PC-9 (cell line): ENCODE measurements at regions not wholly inside any gene's neighbourhood (a gene's known extent, or its start where the extent isn't known, plus 50 kb on each side); places are given as distances from the start of the nearest gene placed in this dataset.

Source experiments
- BruUV-seq: library from RNA; stranded (reverse); fragments of 400-500 nt; replicated peaks from 2 replicates; lab custom pipeline; 2021; lab: Mats Ljungman, UMichigan
- CTCF ChIA-PET: fragments of 300-600 bp; sonication (Branson Sonifier 250); formaldehyde crosslinking; loops from one replicate; lab custom pipeline; 2022; ENCODE audit warnings: antibody characterized with exemption; lab: Charles Lee
- POLR2A ChIA-PET: fragments of 300-600 bp; sonication (Branson Sonifier 250); formaldehyde crosslinking; loops from one replicate; lab custom pipeline; 2022; ENCODE audit warnings: antibody characterized with exemption; ENCODE audit not compliant: unreplicated experiment; lab: Charles Lee
- DNase-seq, 2 experiments: peaks; one replicate each; pipeline versions ENCODE4 v3.0.0 to v3.0.0-alpha.2; 2015 to 2022; ENCODE audit warnings: mixed read lengths in 1 of 2
- H2AFZ ChIP-seq: fragments of 200-600 bp; sonication (generic); 2 replicates; pipeline ENCODE4 v1.8.1; 2017; ENCODE audit warnings: antibody characterized with exemption
- H3F3A ChIP-seq: fragments of 200-600 bp; sonication (generic); 2 replicates; pipeline ENCODE4 v1.8.1; 2017; ENCODE audit warnings: antibody characterized with exemption, mild to moderate bottlenecking, low read depth; ENCODE audit not compliant: insufficient read depth
- H3K27ac ChIP-seq: fragments of 200-600 bp; sonication (generic); 2 replicates; pipeline ENCODE4 v1.6.1; 2016; ENCODE audit warnings: mixed run types
- H3K27me3 ChIP-seq: fragments of 200-600 bp; sonication (generic); 2 replicates; pipeline ENCODE4 v1.6.1; 2016; ENCODE audit warnings: low read depth, mixed run types; ENCODE audit not compliant: insufficient read depth
- H3K36me3 ChIP-seq: fragments of 200-600 bp; sonication (generic); 2 replicates; pipeline ENCODE4 v1.6.1; 2016; ENCODE audit warnings: low read depth, mixed run types
- H3K4me1 ChIP-seq: fragments of 200-600 bp; sonication (generic); replicated peaks from 2 replicates; pipeline ENCODE4 v1.6.1; 2016; ENCODE audit warnings: mixed run types; ENCODE audit not compliant: insufficient read depth
- H3K4me2 ChIP-seq: fragments of 200-600 bp; sonication (generic); 2 replicates; pipeline ENCODE4 v1.6.1; 2017; ENCODE audit warnings: mixed run types
- H3K4me3 ChIP-seq: fragments of 200-600 bp; sonication (generic); 2 replicates; pipeline ENCODE4 v1.6.1; 2016; ENCODE audit warnings: mixed run types
- H3K79me2 ChIP-seq: fragments of 200-600 bp; sonication (generic); 2 replicates; pipeline ENCODE4 v1.6.1; 2017; ENCODE audit warnings: low read depth, mixed run types
- H3K9me2 ChIP-seq: fragments of 200-600 bp; sonication (generic); 2 replicates; pipeline ENCODE4 v1.8.1; 2017; ENCODE audit warnings: mild to moderate bottlenecking; ENCODE audit not compliant: insufficient read depth
- H3K9me3 ChIP-seq: fragments of 200-600 bp; sonication (generic); 2 replicates; pipeline ENCODE4 v1.8.1; 2016; ENCODE audit warnings: low read depth; ENCODE audit not compliant: insufficient read depth
- H4K20me1 ChIP-seq: fragments of 200-600 bp; sonication (generic); 2 replicates; pipeline ENCODE4 v1.8.1; 2017; ENCODE audit not compliant: insufficient read depth
- CTCF ChIP-seq: fragments of 200-600 bp; sonication (generic); conservative IDR thresholded peaks from 2 replicates; pipeline ENCODE4 v1.6.1; 2017; ENCODE audit warnings: mixed run types, antibody characterized with exemption, mild to moderate bottlenecking, moderate library complexity
- EZH2 ChIP-seq: fragments of 200-600 bp; sonication (generic); IDR thresholded peaks from 2 replicates; pipeline ENCODE4 v1.8.0; 2017; ENCODE audit warnings: antibody characterized with exemption, low read depth
- intact Hi-C: fragments of 100-400 bp; cut with micrococcal nuclease; formaldehyde crosslinking; loops from one replicate; pipeline ENCODE4 v1.10.0; 2022; ENCODE audit not compliant: unreplicated experiment

- POLR2A ChIA-PET = no interaction called here
- no peak for DNase-seq
- no TSS peak for BruUV-seq
Measured at GRCh38 chr13:105530468-105530867, 1005.0 kb downstream of the EFNB2 start.

GRCh38 chr13:105527127-105527526 lies 1008.3 kb downstream of the EFNB2 start:
- ChIA-PET POLR2A (interaction anchor here (0.7 kb wide), 1 partner anchor 921 kb away, joined by 6 read pairs; no protein-coding TSS in a partner anchor), CTCF (no interaction called here)
- no peaks in the 10 kb centered on the region for H3K27me3 ChIP-seq
- no peaks in the 10 kb centered on the region for H3K9me2 ChIP-seq
- BruUV-seq = no TSS peak
- DNase-seq = no peak
- H3K79me2 ChIP-seq = no peaks in the 10 kb centered on the region
- H3K4me2 ChIP-seq = no peak overlapping the region
- H3K4me3 ChIP-seq = no peak overlapping the region
- no peak overlapping the region for H2AFZ ChIP-seq
- H3K4me1 ChIP-seq = no peaks in the 10 kb centered on the region
- TF ChIP-seq CTCF = no peak
- no peak for TF ChIP-seq EZH2
- no peaks in the 10 kb centered on the region for H3K9me3 ChIP-seq
- intact Hi-C loops = no loop called here
- H4K20me1 ChIP-seq = no peaks in the 10 kb centered on the region
- H3F3A ChIP-seq = no peaks in the 10 kb centered on the region
- H3K36me3 ChIP-seq = no peaks in the 10 kb centered on the region
- H3K27ac ChIP-seq = no peak overlapping the region

More at GRCh38 chr13:105530468-105530867, 1005.0 kb downstream of the EFNB2 start:
- intact Hi-C loops = no loop called here
- Histone ChIP-seq H3K79me2 (no peaks in the 10 kb centered on the region), H3K36me3 (no peaks in the 10 kb centered on the region), H3K27ac (no peak overlapping the region), H3K9me3 (no peaks in the 10 kb centered on the region), H4K20me1 (no peaks in the 10 kb centered on the region), H3K4me1 (no peaks in the 10 kb centered on the region), H3K9me2 (no peaks in the 10 kb centered on the region), H3K4me3 (no peak overlapping the region), H3K27me3 (no peaks in the 10 kb centered on the region), H3F3A (no peaks in the 10 kb centered on the region), H2AFZ (no peak overlapping the region), H3K4me2 (no peak overlapping the region)
- CTCF ChIA-PET = no interaction called here
- TF ChIP-seq EZH2 (no peak), CTCF (no peak)

GRCh38 chr13:105519771-105520170 lies 1015.7 kb downstream of the EFNB2 start:
- Histone ChIP-seq H3K9me2 (no peaks in the 10 kb centered on the region), H3K27me3 (no peaks in the 10 kb centered on the region), H3K4me2 (no peak overlapping the region), H3K4me3 (no peak overlapping the region), H3K9me3 (no peaks in the 10 kb centered on the region), H4K20me1 (no peaks in the 10 kb centered on the region), H2AFZ (no peak overlapping the region), H3K4me1 (0 out of 2 replicates have a peak, but pooled peaks cover 4% of the 10 kb centered on the region), H3F3A (no peaks in the 10 kb centered on the region; the same call in 1 of the 2 replicates), H3K27ac (no peak overlapping the region), H3K79me2 (no peaks in the 10 kb centered on the region), H3K36me3 (no peaks in the 10 kb centered on the region)
- POLR2A ChIA-PET = no interaction called here
- no TSS peak for BruUV-seq
- peak in 1 of 2 experiments; percentile 33 for DNase-seq
- intact Hi-C loops = no loop called here
- CTCF ChIA-PET = no interaction called here
- no peak for TF ChIP-seq EZH2
- no peak for TF ChIP-seq CTCF
